H1 (cell line): ENCODE measurements at regions not wholly inside any gene's neighbourhood (a gene's known extent, or its start where the extent isn't known, plus 50 kb on each side); places are given as distances from the start of the nearest gene placed in this dataset.

Experiments
- CTCF ChIA-PET: fragments of 300-600 bp; sonication (Branson Sonifier 250); formaldehyde crosslinking; loops from one replicate; lab custom pipeline; 2021; ENCODE audit not compliant: partially characterized antibody; lab: Charles Lee
- POLR2A ChIA-PET: fragments of 300-600 bp; sonication (Branson Sonifier 250); formaldehyde crosslinking; loops from one replicate; lab custom pipeline; 2021; ENCODE audit warnings: inconsistent platforms; ENCODE audit not compliant: partially characterized antibody; lab: Charles Lee
- DNase-seq, 2 experiments: peaks; one replicate each; pipeline versions ENCODE4 v3.0.0 to v3.0.0-alpha.2; 2010 to 2022; ENCODE audit warnings: low spot score in 2 of 2, low read depth in 1 of 2, mixed read lengths in 1 of 2
- FAIRE-seq: peaks from 2 replicates; lab custom pipeline; 2011; peaks lifted over from hg19 to GRCh38; lab: Jason Lieb, UNC
- H2AFZ ChIP-seq: 2 replicates; pipeline ENCODE4 v1.8.1; 2012; ENCODE audit warnings: low read length, inconsistent platforms
- H2AK5ac ChIP-seq: 2 replicates; pipeline ENCODE4 v1.6.1; 2013; ENCODE audit warnings: low read depth, low read length
- H2BK120ac ChIP-seq: replicated peaks from 2 replicates; pipeline ENCODE3; 2013; ENCODE audit warnings: low read depth, low read length, inconsistent platforms
- H2BK12ac ChIP-seq: 2 replicates; pipeline ENCODE4 v1.6.1; 2013; ENCODE audit warnings: low read depth, low read length
- H2BK15ac ChIP-seq: 2 replicates; pipeline ENCODE4 v1.6.1; 2013; ENCODE audit warnings: low read length
- H2BK20ac ChIP-seq: 2 replicates; pipeline ENCODE4 v1.6.1; 2013; ENCODE audit warnings: low read length
- H2BK5ac ChIP-seq: 2 replicates; pipeline ENCODE4 v1.6.1; 2013; ENCODE audit warnings: low read depth, low read length
- H3K14ac ChIP-seq: 2 replicates; pipeline ENCODE4 v1.6.1; 2013; ENCODE audit warnings: inconsistent platforms; ENCODE audit not compliant: insufficient read length
- H3K18ac ChIP-seq: 2 replicates; pipeline ENCODE4 v1.6.1; 2013; ENCODE audit warnings: low read length; ENCODE audit errors: extremely low read depth
- H3K23ac ChIP-seq: 2 replicates; pipeline ENCODE4 v1.6.1; 2013; ENCODE audit warnings: inconsistent platforms; ENCODE audit not compliant: insufficient read length
- H3K23me2 ChIP-seq: 2 replicates; pipeline ENCODE4 v1.6.1; 2013; ENCODE audit warnings: low read depth, low read length
- H3K27ac ChIP-seq: 2 replicates; pipeline ENCODE4 v1.6.1; 2011; ENCODE audit warnings: low read depth, low read length, inconsistent platforms
- H3K27me3 ChIP-seq, 4 experiments: replicated peaks in 1 of 4; 1 replicate in 1 of 4; 2 replicates in 3 of 4; pipeline versions ENCODE4 v1.6.1 to v1.8.1; 2011 to 2013; ENCODE audit warnings: low read length in 3 of 4, mild to moderate bottlenecking in 3 of 4, inconsistent platforms in 2 of 4, mixed read lengths in 2 of 4, moderate library complexity in 1 of 4; ENCODE audit not compliant: control insufficient read depth in 3 of 4, insufficient read depth in 3 of 4; ENCODE audit errors: extremely low read depth in 1 of 4
- H3K36me3 ChIP-seq, 4 experiments: 2 replicates each; pipeline versions ENCODE4 v1.6.1 to v1.8.1; 2011 to 2013; ENCODE audit warnings: mild to moderate bottlenecking in 4 of 4, low read length in 3 of 4, moderate library complexity in 2 of 4, control low read depth in 1 of 4, inconsistent platforms in 1 of 4; ENCODE audit not compliant: insufficient read depth in 4 of 4, control insufficient read depth in 2 of 4
- H3K4ac ChIP-seq: replicated peaks from 2 replicates; pipeline ENCODE3; 2013; ENCODE audit warnings: low read length, low read depth, mixed read lengths, inconsistent platforms; ENCODE audit not compliant: insufficient read length
- H3K4me1 ChIP-seq, 4 experiments: replicated peaks in 1 of 4; 1 replicate in 1 of 4; 2 replicates in 3 of 4; pipeline versions ENCODE4 v1.6.1 to v1.8.1; 2011 to 2013; ENCODE audit warnings: low read length in 3 of 4, inconsistent platforms in 2 of 4, mixed read lengths in 1 of 4; ENCODE audit not compliant: insufficient read depth in 4 of 4, control insufficient read depth in 3 of 4
- H3K4me2 ChIP-seq, 2 experiments: 2 replicates each; pipeline versions ENCODE4 v1.6.1 to v1.8.1; 2011 to 2013; ENCODE audit warnings: low read depth in 2 of 2, low read length in 2 of 2, control low read depth in 1 of 2, inconsistent platforms in 1 of 2, mild to moderate bottlenecking in 1 of 2; ENCODE audit not compliant: insufficient read depth in 1 of 2
- H3K4me3 ChIP-seq, 4 experiments: fragments of 200-600, 300-600 bp in 1 of 4; sonication (generic), shearing (Covaris generic), sonication (Bioruptor Twin) in 1 of 4; 2 replicates each; pipeline versions ENCODE4 v1.5.1 to v1.8.1; 2011 to 2016; ENCODE audit warnings: low read length in 4 of 4, low read depth in 3 of 4, control low read depth in 2 of 4, inconsistent platforms in 2 of 4, mild to moderate bottlenecking in 2 of 4, mixed read lengths in 1 of 4, moderate library complexity in 1 of 4; ENCODE audit not compliant: insufficient read depth in 2 of 4; ENCODE audit errors: extremely low read depth in 1 of 4
- H3K56ac ChIP-seq: replicated peaks from 2 replicates; pipeline ENCODE3; 2013; ENCODE audit warnings: low read depth, mild to moderate bottlenecking, mixed read lengths, low read length, inconsistent platforms; ENCODE audit not compliant: insufficient read length
- H3K79me1 ChIP-seq: 2 replicates; pipeline ENCODE4 v1.6.1; 2013; ENCODE audit warnings: low read depth, low read length, control low read depth
- H3K79me2 ChIP-seq, 2 experiments: 2 replicates each; pipeline versions ENCODE4 v1.6.1 to v1.8.1; 2012 to 2013; ENCODE audit warnings: low read length in 2 of 2, mild to moderate bottlenecking in 2 of 2, inconsistent platforms in 1 of 2; ENCODE audit not compliant: insufficient read depth in 2 of 2, control insufficient read depth in 1 of 2
- H3K9ac ChIP-seq, 4 experiments: replicated peaks in 1 of 4; 1 replicate in 1 of 4; 2 replicates in 3 of 4; pipeline versions ENCODE4 v1.6.1 to v1.8.1; 2011 to 2013; ENCODE audit warnings: low read depth in 3 of 4, low read length in 3 of 4, control low read depth in 2 of 4, mild to moderate bottlenecking in 2 of 4, moderate library complexity in 2 of 4, inconsistent platforms in 1 of 4; ENCODE audit errors: extremely low read depth in 1 of 4
- H3K9me3 ChIP-seq, 2 experiments: 2 replicates each; pipeline versions ENCODE4 v1.6.1 to v1.8.1; 2012 to 2013; ENCODE audit warnings: mild to moderate bottlenecking in 2 of 2, moderate library complexity in 2 of 2, control low read depth in 1 of 2, inconsistent platforms in 1 of 2, low read depth in 1 of 2, low read length in 1 of 2, mixed read lengths in 1 of 2; ENCODE audit not compliant: insufficient read depth in 2 of 2
- H4K20me1 ChIP-seq, 2 experiments: replicated peaks in 1 of 2; 2 replicates each; pipeline versions ENCODE3 to v1.8.1; 2011 to 2013; ENCODE audit warnings: inconsistent platforms in 2 of 2, low read length in 2 of 2, mild to moderate bottlenecking in 1 of 2; ENCODE audit not compliant: insufficient read depth in 2 of 2, control insufficient read depth in 1 of 2
- H4K5ac ChIP-seq: 2 replicates; pipeline ENCODE4 v1.6.1; 2013; ENCODE audit warnings: low read length, low read depth, mixed read lengths, inconsistent platforms; ENCODE audit not compliant: insufficient read length
- H4K8ac ChIP-seq: 2 replicates; pipeline ENCODE4 v1.8.0; 2013; ENCODE audit warnings: mild to moderate bottlenecking, moderate library complexity, low read length, inconsistent platforms; ENCODE audit not compliant: insufficient read depth; ENCODE audit errors: extremely low read depth
- H4K91ac ChIP-seq: replicated peaks from 2 replicates; pipeline ENCODE3; 2013; ENCODE audit warnings: low read length, mixed read lengths, inconsistent platforms; ENCODE audit not compliant: insufficient read length
- ATF2 ChIP-seq: IDR thresholded peaks from 2 replicates; pipeline ENCODE4 v1.6.1; 2012; ENCODE audit warnings: low read length, inconsistent platforms
- E2F6 ChIP-seq: IDR thresholded peaks from 2 replicates; pipeline ENCODE4 v1.6.1; 2012; ENCODE audit warnings: inconsistent platforms
- HDAC2 ChIP-seq, 2 experiments: fragments of 300-600 bp in 1 of 2; sonication (generic) in 1 of 2; IDR thresholded peaks; 2 replicates each; pipeline ENCODE4 v1.6.1; 2011 to 2012; ENCODE audit warnings: low read depth in 2 of 2, low read length in 2 of 2, mild to moderate bottlenecking in 2 of 2, moderate library complexity in 2 of 2, borderline replicate concordance in 1 of 2, inconsistent platforms in 1 of 2
- JUN ChIP-seq: IDR thresholded peaks from 2 replicates; pipeline ENCODE4 v1.6.1; 2011; ENCODE audit warnings: low read depth, mild to moderate bottlenecking, improper control_type of control experiment, low read length
- POLR2AphosphoS5 ChIP-seq: IDR thresholded peaks from 2 replicates; pipeline ENCODE4 v1.6.1; 2011; ENCODE audit warnings: low read depth, low read length
- RFX5 ChIP-seq: IDR thresholded peaks from 2 replicates; pipeline ENCODE4 v1.6.1; 2011; ENCODE audit warnings: low read depth, low read length, improper control_type of control experiment, borderline replicate concordance
- SIN3A ChIP-seq, 2 experiments: IDR thresholded peaks in 1 of 2; conservative IDR thresholded peaks in 1 of 2; 2 replicates each; pipeline ENCODE4 v1.6.1; 2011 to 2012; ENCODE audit warnings: low read length in 2 of 2, improper control_type of control experiment in 1 of 2, low read depth in 1 of 2, mild to moderate bottlenecking in 1 of 2
- SIX5 ChIP-seq: IDR thresholded peaks from 2 replicates; pipeline ENCODE4 v1.6.1; 2011; ENCODE audit warnings: mild to moderate bottlenecking, low read depth, low read length
- SP1 ChIP-seq: IDR thresholded peaks from 2 replicates; pipeline ENCODE4 v1.6.1; 2011; ENCODE audit warnings: low read depth, low read length
- SRF ChIP-seq: IDR thresholded peaks from 2 replicates; pipeline ENCODE4 v1.6.1; 2011; ENCODE audit warnings: mild to moderate bottlenecking, low read depth, low read length, moderate library complexity
- TAF7 ChIP-seq: optimal IDR thresholded peaks from 2 replicates; pipeline ENCODE3; 2011; ENCODE audit warnings: low read depth, mild to moderate bottlenecking, inconsistent platforms, low read length, moderate library complexity, borderline replicate concordance
- TBP ChIP-seq: IDR thresholded peaks from 2 replicates; pipeline ENCODE4 v1.6.1; 2011; ENCODE audit warnings: low read depth, low read length, improper control_type of control experiment
- WGBS, 2 experiments: shearing (Covaris generic) in 1 of 2; methylation state at CpG; one replicate each; pipeline versions ENCODE4 v1.1.6 to v1.1.7; 2013 to 2015; ENCODE audit warnings: low lambda C conversion rate in 2 of 2, mixed read lengths in 2 of 2, inconsistent platforms in 1 of 2, low coverage in 1 of 2, missing lambda C conversion rate in 1 of 2; ENCODE audit not compliant: insufficient replicate concordance in 2 of 2, insufficient coverage in 1 of 2, insufficient read length in 1 of 2; ENCODE audit errors: extremely low coverage in 1 of 2, missing lambda C conversion rate in 1 of 2; 5-methylcytosine and 5-hydroxymethylcytosine counted together

GRCh38 chr18:10269261-10269660 is 185.2 kb upstream of the APCDD1 start:
- H3K4me3 ChIP-seq, result no peak overlapping the region
- H2BK5ac ChIP-seq, result no peak overlapping the region
- no peak overlapping the region for H2AFZ ChIP-seq
- no peak overlapping the region for H3K9ac ChIP-seq
- H3K9me3 ChIP-seq, result no peaks in the 10 kb centered on the region
- H3K27me3 ChIP-seq, result no peaks in the 10 kb centered on the region
- no peaks in the 10 kb centered on the region for H3K23me2 ChIP-seq
- no peak overlapping the region for H4K5ac ChIP-seq
- no peak overlapping the region for H2BK20ac ChIP-seq
- 92% methylated on average over 1 of the region's 1 CpG; no CpG with 5 or more reads in 1 of the 2 experiments for WGBS, 2 experiments
- no peak overlapping the region for H3K23ac ChIP-seq
- no peak overlapping the region for H4K8ac ChIP-seq
- no peak overlapping the region for H3K4me2 ChIP-seq
- no peak overlapping the region for H2BK15ac ChIP-seq
- no peaks in the 10 kb centered on the region for H3K36me3 ChIP-seq
- no peak overlapping the region for H2BK120ac ChIP-seq
- no peak overlapping the region for H4K91ac ChIP-seq
- H3K27ac ChIP-seq, result no peak overlapping the region
- FAIRE-seq (no peak), DNase-seq (no peak)
- no peak overlapping the region for H2AK5ac ChIP-seq
- ChIA-PET CTCF (interaction anchor here (0.6 to 1.3 kb wide), 3 partner anchors 74 to 272 kb away, joined by 3 read pairs; no protein-coding TSS in a partner anchor), POLR2A (no interaction called here)
- no peak overlapping the region for H3K18ac ChIP-seq
- H3K79me2 ChIP-seq, result no peaks in the 10 kb centered on the region
- H3K79me1 ChIP-seq, result no peaks in the 10 kb centered on the region
- no peak overlapping the region for H3K4ac ChIP-seq
- H3K14ac ChIP-seq, result no peak overlapping the region
- no peak overlapping the region for H3K56ac ChIP-seq
- H3K4me1 ChIP-seq, result no peaks in the 10 kb centered on the region
- no peak overlapping the region for H2BK12ac ChIP-seq
- H4K20me1 ChIP-seq, result no peaks in the 10 kb centered on the region
- no peak for TF ChIP-seq JUN
- no peak for TF ChIP-seq TBP
- no peak for TF ChIP-seq SIN3A (conservative IDR thresholded peaks at IDR 0.05 in 1 of 2, IDR thresholded peaks at IDR 0.05 in 1 of 2; ENCODE audit: low read depth in 1 of 2, low read length in 2 of 2)
- no peak for TF ChIP-seq SIX5
- no peak for TF ChIP-seq ATF2
- no peak for TF ChIP-seq RFX5
- no peak for TF ChIP-seq E2F6
- TF ChIP-seq SP1, result no peak
- TF ChIP-seq POLR2AphosphoS5, result no peak
- TF ChIP-seq SRF, result no peak
- TF ChIP-seq TAF7, result no peak
- TF ChIP-seq HDAC2 (IDR thresholded peaks at IDR 0.05; ENCODE audit: borderline replicate concordance in 1 of 2, low read depth in 2 of 2, low read length in 2 of 2), result no peak
